ENCODE measurements at regions not wholly inside any gene's neighbourhood (a gene's known extent, or its start where the extent isn't known, plus 50 kb on each side); places are given as distances from the start of the nearest gene placed in this dataset.
"Not testable (repeated sequence)": the region's sequence is repeated elsewhere in the genome, so short reads cannot be mapped to it uniquely, and the experiment has no call there.

DNA sequence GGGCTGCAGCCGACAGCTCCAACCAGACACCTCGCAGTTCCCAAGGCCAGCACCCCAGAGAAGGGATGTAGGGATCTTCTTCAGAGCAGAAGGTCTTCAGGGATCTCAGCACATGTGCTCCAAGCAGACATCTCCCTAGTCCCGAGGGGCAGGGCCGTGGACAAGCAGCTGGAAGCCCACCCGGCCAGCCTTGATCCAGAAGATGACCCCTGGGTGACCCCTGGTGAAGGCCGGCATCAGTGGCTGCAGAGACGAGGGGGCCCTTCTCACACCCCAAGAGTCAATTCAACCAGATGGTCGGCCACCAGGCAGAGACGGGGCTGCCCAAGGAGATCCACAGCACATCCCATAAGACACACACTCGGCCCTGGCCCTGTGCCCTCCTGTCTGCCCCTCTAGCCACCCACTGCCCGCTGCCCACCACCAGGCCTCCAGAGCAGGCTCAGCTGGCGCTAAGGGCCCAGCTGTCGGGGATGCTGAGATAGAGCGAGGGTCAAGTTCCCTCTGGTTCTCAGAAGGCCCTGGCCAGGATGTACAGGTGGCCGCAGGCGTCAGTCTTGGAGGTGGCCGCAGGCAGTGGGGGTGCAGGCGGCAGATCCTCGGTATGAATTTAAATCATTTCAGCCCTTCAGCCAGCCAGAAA is 168.3 kb downstream of the BRD1 start:
- no peak for DNase-seq (ENCODE audit: low spot score)

DNA sequence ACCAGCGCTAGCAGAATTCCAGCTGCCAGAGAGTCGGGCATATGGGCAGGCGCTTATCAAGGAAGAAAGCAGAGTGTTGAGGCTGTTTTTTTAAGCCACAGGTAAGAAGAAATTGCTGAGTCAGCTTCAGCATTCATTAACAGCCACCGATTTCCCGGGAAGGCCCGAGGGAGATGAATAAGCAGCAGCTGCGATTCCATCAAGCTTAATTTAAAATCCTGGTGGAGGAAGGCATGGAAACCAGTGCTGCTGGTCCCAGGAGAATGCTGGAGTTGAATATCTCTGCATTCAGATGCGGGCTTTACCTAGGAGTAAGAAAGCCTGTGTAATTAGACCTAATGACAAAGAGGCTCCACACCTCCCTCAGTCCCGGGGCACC is 168.8 kb downstream of the BRD1 start:
- DNase-seq (ENCODE audit: low spot score), result no peak

DNA sequence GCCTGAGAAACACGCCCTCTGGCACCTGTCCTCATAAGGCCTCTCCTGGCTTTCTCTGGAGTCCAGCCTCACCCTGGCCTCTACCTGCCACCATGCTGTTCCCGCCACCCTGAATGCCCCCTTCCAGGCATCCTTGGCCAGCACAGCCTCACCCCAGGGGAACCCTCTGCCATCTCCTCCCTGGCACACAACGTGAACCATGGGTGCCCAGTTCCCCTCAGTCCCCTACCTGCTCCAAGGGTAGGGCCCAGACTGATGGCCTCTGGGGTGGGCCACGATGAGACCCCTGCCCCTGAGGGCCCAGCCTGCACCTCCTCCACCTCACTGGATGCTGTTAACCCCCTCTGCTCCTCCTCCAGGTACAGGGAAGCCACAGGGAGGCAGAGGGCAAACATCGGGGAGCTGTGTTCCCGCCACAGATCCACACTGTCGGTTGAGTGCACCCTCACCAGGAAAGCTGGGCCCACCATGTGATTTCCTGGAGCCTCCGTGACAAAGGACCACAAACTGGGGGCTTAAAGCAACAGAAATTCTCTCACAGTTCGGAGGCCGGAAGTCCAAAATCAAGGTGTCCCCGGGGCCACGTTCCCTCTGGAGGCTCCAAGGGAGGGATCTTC is 169.6 kb downstream of the BRD1 start:
- no peak for DNase-seq (ENCODE audit: low spot score)

DNA sequence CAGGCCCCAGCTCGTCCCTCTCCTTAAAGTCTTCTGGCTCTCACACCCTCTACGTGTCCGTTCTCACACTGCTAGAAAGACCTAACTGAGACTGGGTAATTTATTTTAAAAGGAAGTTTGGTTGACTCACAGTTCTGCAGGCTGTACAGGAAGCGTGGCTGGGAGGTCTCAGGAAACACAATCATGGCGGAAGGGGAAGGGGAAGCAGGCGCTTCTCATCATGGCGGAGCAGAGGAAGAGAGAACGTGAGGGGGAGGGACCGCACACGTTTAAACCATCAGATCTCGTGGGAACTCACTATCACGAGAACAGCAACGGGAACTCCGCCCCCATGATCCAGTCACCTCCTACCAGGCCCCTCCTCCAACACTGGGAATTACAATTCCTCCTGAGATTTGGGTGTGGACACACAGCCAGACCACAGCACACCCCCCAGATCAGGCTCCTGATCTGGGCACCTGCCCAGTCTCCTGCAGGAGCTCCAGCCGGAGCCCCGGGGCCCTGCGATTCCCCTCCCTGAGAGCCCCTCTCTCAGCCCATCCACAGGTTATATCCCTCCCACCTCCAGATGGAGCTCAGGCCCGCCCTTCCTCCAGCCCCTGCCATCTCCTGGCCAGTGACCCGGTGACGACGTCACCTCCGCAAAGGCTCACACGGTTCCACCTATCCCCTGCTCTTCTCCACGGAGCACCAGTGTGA is 170.2 kb downstream of the BRD1 start:
- no peak for DNase-seq (ENCODE audit: low spot score)

DNA sequence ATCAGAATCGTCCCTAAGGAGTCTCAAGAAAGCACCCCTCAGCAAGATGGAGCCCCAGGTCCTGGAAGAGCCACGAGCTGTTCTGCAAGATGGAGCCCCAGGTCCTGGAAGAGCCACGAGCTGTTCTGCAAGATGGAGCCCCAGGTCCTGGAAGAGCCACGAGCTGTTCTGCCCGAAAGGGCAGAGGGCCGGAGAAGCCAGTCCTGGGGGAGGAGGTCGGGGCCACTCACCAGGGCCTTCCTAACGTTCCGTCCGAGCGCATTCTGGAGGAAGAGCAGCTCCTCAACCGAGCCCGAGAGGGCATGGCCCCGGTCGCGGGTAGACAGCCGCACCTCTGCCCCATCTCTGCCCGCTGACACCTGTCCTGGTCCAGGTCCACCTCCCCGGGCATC is 170.8 kb downstream of the BRD1 start:
- not testable (repeated sequence) for DNase-seq (ENCODE audit: low spot score)

DNA sequence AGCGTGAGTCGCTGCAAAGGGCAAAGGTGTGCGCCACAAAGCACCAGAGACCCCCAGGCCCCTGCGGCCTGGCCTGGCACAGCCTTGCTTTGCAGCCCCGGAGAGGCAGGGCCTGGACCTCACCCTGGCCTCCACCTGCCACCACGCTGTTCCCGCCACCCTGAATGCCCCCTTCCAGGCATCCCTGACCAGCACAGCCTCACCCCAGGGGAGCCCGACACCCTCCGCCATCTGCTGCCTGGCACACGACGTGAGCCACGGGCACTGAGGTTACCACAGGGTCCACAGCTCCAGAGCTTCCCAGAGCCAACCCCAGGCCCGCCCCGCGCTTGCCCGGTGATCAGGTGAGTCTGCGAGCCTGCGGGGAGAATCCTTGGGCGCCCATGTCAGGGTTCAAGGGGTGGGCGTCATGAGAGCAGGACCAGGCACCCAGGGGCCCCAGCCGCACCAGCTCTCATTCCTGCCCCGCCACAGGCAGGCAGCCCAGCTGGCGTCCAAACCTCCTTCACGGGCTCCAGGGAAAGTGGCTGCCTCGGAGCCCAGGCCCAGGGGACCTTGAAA is 171.3 kb downstream of the BRD1 start:
- no peak for DNase-seq (ENCODE audit: low spot score)

DNA sequence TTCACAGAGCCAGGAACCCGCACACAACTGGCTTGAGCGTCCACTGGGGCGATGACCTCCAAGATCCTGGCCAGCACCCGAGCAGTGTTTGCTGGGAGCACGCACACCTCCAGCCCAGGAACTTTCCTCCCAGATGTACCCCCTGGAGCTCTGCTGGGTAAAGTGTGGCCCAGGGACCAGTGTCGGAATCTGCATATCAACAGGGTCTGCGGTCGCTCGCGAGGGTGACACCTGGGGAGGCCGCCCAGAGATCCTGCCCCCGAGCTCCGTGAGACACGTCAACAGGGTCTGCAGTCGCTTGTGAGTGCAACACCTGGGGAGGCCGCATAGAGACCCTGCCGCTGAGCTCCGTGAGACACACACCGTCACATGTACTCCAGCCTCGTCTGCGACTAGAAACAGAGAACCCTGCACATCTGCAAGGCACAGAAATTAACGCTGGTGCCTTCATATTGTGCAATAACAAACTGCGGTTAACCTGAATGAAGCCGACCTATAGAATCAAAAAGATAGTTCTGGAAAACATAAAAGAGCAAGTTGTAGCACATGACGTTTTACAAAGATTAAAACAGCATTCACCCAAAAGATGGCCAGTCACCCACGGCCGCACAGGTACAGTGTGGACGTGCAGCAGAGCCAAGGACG is 172.4 kb downstream of the BRD1 start:
- DNase-seq (ENCODE audit: low spot score), result no peak

DNA sequence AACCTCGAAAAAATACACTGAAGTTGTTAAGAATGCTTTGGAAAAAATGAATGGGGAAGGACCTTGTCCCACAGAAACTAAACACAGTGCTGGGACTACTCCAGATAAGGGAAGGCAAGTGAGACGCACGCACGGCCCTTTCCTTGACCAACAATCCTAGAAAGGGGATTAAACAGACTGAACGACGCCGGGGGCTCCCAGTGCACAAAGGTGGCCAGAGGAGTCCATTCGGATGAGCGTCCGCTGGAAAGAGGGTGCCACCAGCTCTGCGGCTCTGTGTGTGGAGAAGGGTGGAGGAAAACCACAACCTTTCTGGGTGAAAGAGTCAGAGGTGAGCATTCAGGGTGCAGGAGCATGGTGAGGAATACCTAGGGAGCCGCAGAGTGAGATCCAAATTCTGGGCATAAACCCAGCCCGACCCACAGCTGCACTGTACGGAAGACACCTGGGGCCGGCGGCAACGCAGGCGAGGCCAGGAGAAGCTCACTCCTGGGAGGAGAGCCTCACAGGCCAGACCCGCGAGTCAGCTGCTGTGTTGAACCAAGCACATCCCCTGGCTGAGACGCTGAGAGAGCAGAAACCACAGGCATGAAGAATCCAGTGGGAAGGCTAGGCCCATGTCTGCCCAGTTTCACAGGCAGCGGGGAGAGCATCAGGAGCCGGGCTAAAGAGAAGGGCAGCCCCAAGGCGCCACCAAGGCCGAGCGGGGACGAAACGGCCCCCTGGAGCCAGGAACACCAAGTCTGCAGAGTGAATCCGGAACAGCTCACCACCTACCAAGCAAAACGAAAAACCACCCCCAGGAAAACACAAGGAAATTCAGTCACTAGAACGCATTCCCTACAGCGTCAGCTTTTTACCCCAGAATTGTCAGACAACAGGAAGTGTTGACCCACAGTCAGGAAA is 177.1 kb downstream of the BRD1 start:
- DNase-seq (ENCODE audit: low spot score), result no peak

DNA sequence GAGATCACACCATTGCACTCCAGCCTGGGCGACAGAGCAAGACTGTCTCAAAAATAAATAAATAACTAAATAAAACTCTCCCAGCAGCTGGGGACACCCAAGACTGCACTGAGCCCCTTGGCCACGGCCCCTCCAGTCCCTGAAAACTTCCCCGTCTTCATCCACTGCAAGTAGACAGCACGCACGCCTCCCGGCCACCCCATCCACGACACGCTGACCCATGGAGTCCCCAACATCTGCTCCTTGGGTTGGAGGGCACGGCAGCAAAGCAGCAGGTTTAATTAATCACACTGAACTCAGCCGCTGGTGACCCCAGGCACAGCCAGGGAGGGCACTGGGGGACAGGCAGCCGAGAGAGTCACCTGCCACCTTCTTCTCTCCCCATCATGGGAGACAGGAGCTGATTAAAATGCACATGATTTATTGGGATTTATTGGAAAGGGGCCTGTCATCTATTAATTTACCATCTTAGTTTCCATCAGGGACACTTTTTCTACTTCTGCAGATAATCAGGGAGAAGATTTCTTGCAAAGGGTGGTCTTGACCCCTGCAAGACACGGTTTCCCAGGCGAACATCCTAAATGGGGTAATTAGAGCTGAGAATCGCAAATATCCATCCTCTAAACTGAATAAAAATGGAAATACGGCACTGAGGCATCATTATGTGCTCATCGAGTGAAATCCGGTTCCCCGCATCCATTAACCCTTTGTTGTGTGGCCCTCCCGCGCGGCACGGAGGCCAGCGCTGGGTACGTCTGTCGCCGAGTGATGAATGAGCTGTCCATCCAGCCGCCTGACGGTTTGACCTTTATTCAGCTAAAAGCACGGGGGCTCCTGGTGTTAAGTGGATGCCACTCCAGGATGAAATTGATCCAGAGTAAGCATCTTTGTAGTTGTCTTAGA is 178.3 kb downstream of the BRD1 start:
- no peak for DNase-seq (ENCODE audit: low spot score)

DNA sequence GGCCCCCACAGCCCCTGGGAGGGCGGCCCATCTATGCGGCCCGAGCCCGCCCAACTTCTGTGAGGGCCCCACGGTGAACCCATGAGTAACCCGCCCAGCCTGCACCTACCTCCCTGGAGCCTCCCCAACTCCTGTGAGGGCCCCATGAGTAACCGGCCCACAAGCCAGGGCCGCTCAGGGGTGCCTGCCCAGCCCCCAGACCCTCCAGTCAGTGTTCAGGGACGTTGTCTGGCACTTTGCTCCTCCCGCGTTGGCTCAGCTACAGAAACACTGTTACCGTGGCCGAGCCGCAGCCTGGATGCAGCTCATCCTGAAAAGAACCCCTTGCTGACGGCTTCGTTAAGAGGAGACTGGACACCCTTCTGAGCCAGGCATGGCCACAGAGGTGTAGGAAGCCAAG is 179.6 kb downstream of the BRD1 start:
- DNase-seq (ENCODE audit: low spot score), result no peak

DNA sequence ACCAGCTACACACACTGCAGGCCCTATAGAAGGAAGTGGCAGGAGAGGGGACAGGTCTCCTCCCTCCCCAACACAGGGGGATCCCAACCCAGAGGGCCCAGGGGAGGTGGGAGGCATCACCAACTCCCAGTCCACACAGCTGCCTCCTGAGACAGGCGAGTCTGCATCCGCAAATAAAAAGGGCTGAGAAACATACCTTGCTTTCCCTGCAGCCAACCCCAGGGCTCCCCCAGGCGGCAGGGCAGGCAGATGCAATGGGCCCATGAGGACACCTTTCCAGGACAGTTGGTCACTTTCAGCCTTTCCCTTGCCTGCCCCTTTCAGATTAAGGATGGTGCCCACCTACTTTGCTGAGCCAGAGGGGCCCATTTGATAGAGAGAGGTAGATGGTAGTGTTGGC is 180.0 kb downstream of the BRD1 start:
- no peak for DNase-seq (ENCODE audit: low spot score)

DNA sequence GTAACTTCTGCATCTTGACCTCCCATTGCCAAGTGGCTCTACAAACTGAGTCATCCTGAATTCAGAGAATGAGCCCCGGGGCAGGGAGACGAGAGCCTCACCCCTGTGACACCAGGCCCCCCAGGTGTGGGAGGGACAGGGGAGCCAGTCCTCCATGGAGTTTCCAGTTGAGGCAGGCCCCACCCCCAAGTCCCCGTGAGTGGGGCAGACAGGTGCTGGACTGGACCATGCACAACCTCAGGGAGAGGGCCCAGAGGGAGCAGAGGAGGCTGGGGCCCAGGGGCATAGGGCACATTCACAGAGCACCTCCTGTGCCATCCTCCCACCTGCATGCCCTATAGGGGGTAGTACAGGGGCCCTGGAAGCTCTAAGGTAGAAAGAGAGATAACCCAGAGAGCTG is 180.8 kb downstream of the BRD1 start:
- DNase-seq (ENCODE audit: low spot score), result no peak

DNA sequence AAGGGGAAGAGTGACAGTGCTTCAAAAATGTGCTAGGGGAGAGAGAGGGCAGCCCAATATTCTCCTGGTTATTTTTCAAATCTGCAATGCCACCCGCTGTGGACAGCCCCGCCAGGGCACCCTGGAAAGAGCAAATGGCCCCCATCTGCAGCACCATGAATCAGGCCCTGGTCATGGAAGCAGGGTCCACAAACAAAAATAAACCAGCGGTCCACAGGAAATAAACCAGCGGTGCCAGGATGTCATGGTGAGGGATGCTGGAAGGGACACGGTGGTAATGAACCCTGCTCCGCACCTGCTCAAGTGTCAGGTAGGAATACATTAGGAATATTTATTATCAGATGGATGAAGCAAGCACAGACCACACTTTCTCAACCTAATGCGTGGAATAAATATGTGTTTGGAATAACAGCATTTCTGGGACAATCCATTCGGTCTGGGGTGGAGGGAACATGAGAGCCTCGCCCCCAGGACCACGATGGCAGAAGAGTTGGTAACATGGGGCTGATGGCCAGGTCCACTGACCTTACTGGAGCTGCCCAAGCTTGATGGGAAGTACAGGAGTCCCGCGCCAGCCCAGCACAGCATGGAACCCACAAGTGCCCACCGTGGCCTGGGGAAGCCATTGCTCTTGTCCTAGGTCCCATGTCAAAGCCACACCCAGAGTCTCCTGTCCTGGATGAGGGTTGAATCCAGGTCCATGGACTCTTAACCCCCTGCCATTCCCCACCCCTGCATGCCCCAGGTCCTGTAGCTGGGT is 181.7 kb downstream of the BRD1 start:
- no peak for DNase-seq (ENCODE audit: low spot score)

DNA sequence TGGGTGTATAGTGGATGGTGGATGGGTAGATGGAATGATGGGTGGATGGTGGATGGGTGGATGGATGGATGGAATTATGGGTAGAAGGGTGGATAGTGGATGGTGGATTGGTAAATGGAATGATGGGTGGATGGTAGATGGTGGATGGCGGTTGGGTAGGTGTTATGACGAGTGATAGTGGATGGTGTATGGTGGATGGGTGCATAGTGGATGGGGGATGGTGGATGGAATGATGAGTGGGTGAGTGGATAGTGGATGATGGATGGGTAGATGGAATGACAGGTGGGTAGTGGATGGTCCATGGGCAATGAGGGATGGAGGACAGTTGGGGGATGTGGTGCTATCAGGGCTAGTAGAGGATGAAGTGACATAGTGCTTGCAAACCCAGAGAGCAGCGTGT is 182.4 kb downstream of the BRD1 start:
- DNase-seq (ENCODE audit: low spot score), result no peak

DNA sequence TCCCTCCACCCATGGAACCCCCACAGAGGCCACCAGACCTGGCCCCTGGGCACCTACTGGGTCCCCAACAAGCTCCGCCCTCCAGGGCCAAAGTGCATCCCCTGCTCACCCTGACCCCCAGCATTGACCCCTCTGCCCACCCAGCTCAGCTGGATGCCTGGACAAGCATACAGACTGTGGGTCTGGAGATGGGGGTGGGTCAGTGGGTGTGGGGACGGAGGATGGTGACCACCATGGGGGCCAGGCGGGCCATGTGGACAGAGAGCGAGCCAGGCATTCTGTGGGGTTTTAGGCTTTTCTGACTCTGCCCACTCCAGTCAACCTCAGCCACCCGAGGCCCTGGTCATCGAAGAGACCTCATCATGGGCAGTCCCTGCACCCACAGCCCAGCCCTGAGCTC is 183.7 kb downstream of the BRD1 start:
- DNase-seq (ENCODE audit: low spot score), result no peak

DNA sequence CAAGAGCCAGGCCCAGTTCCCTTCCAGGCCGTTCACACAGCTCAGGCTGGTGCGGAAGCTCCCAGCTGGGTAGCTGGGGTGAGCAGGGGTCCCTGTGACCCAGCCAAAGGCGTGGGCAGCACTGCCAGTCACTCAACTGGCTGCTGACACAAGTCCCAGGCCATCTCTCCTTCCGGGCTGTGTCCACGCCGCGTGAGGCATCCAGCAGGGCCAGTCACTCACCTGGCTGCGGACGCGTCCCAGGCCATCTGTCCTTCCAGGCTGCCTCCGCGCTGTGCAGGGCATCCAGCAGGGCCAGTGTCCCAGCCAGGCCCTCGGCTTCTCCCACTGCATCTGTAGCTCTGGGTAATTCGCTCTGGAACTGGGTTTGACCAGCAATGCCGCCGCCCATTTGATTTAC is 184.2 kb downstream of the BRD1 start:
- DNase-seq (ENCODE audit: low spot score), result no peak

DNA sequence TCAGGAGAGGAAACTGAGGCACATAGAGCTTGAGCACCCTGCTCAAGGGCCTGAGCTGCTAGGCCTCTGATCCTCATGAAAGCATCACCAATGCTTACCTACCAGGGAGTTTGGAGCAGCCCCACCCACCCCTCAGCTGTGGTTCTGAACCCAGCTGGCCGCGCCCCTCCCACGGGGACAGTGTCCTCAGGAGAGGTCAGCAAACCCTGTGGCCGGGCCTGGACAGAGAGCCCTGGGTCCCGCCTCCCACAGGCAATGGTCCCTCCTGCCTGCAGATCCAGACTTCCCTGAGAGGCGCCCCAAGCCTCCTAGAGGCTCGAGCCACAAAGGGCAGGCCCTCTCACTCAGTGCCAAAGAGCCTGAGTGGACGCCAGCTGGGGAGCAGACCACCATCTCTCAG is 184.9 kb downstream of the BRD1 start:
- DNase-seq (ENCODE audit: low spot score), result no peak

DNA sequence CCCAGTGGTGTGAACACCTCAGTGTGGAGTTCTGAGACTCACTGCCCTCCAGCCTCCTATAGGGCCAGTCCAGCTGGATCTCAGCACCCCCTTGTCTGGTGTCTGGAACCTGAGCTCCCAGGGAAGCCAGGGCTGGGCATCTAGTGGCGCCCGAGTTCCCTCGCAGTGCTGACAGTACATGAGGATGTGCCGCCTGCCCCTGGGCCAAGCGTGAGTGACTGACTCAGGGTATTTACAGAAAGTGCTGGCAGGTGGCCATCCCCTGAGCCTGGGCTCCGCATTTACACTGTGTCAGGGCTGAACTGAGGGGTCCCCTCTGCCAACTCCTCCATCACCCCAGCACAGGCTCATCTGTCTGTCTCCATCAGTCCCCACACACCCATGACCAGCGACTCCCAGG is 185.3 kb downstream of the BRD1 start:
- DNase-seq (ENCODE audit: low spot score), result no peak

DNA sequence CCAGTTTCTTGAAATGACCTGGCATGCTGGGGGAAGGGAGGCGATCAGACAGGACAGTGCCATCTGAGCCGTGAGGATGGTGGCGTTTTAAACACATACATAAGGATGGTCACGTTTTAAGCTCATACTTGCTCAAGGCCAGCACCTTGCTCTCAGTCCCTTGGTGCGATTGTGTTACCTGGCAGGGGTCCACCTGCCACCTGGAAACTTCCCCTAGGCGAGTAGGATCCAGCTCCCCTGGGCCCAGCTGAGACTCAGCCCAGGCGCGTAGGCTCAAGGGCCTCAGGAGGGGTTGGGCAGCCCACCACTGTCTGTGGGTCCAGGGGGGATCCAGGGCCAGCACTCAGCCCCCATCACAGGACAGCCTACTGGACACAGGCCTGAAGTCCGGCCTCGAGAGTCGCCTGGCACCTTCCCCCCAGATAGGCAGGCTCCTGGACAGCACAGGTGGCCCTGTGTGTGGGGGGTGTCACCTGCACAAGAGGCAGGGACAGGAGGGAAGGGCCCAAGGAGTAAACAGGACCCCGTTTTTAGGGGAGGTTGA is 185.8 kb downstream of the BRD1 start:
- DNase-seq (ENCODE audit: low spot score), result no peak

Measured in SW480 (cell line).